ENCODE measurements at regions not wholly inside any gene's neighbourhood (a gene's known extent, or its start where the extent isn't known, plus 50 kb on each side); places are given as distances from the start of the nearest gene placed in this dataset.

DNA sequence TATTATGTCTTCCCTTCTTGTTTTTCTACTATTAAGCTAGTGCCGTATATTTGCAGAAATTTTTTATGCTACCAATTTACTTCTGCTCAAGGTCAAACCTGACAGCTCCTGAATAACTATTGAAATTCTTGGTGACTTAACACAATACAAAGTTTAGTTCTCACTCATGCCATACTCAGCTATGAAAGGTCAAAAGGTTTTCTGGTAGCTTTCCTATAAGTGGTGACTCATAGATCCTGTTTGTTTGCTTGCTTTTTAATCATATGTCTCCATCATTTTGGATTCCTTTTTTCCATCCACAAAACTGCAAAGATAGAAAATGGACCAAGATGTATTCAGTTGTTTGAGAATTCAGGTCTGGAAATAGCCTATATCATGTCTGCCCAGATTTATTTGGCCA lies 855.8 kb upstream of the LRRC4C start:
- TF ChIP-seq POLR2A (IDR thresholded peaks at IDR 0.05) (no peak), CTCF (IDR thresholded peaks at IDR 0.05 in 4 of 5, conservative IDR thresholded peaks at IDR 0.05 in 1 of 5) (no peak)
